ENCODE measurements at regions not wholly inside any gene's neighbourhood (a gene's known extent, or its start where the extent isn't known, plus 50 kb on each side); places are given as distances from the start of the nearest gene placed in this dataset.

GRCh38 chr3:144511346-144511745 lies 539.7 kb downstream of the DIPK2A start:
- no peak for TF ChIP-seq YY1 (IDR thresholded peaks at IDR 0.05)
- TF ChIP-seq EGR1 (IDR thresholded peaks at IDR 0.05; ENCODE audit: low read depth in 2 of 2), result no peak
- no peak for TF ChIP-seq REST (IDR thresholded peaks at IDR 0.05)
- TF ChIP-seq, protein P1, sequence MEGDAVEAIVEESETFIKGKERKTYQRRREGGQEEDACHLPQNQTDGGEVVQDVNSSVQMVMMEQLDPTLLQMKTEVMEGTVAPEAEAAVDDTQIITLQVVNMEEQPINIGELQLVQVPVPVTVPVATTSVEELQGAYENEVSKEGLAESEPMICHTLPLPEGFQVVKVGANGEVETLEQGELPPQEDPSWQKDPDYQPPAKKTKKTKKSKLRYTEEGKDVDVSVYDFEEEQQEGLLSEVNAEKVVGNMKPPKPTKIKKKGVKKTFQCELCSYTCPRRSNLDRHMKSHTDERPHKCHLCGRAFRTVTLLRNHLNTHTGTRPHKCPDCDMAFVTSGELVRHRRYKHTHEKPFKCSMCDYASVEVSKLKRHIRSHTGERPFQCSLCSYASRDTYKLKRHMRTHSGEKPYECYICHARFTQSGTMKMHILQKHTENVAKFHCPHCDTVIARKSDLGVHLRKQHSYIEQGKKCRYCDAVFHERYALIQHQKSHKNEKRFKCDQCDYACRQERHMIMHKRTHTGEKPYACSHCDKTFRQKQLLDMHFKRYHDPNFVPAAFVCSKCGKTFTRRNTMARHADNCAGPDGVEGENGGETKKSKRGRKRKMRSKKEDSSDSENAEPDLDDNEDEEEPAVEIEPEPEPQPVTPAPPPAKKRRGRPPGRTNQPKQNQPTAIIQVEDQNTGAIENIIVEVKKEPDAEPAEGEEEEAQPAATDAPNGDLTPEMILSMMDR (IDR thresholded peaks at IDR 0.05; ENCODE audit: low read depth, low read length, missing input control), result no peak
- no peak for TF ChIP-seq TAF1 (conservative IDR thresholded peaks at IDR 0.05)
- TF ChIP-seq RAD21 (IDR thresholded peaks at IDR 0.05), result no peak
